ENCODE measurements at regions not wholly inside any gene's neighbourhood (a gene's known extent, or its start where the extent isn't known, plus 50 kb on each side); places are given as distances from the start of the nearest gene placed in this dataset.
"Not testable (repeated sequence)": the region's sequence is repeated elsewhere in the genome, so short reads cannot be mapped to it uniquely, and the experiment has no call there.

GRCh38 chrX:144214651-144215050 is 330.8 kb downstream of the UBE2NL start:
- no peaks in the 10 kb centered on the region for H3K4me1 ChIP-seq
- Mint-ChIP-seq H3K9me3 (ENCODE audit: unreplicated experiment) (no peaks in the 10 kb centered on the region), H3K36me3 (ENCODE audit: insufficient read depth, unreplicated experiment) (no peaks in the 10 kb centered on the region), H3K27me3 (ENCODE audit: insufficient read depth, unreplicated experiment) (no peaks in the 10 kb centered on the region), H3K4me3 (ENCODE audit: unreplicated experiment) (no peak overlapping the region), H3K4me1 (ENCODE audit: low read depth, unreplicated experiment) (no peaks in the 10 kb centered on the region), H3K27ac (ENCODE audit: unreplicated experiment) (no peak overlapping the region)
- no peak for TF ChIP-seq CTCF (IDR thresholded peaks at IDR 0.05; ENCODE audit: insufficient read depth in 1 of 2, low read depth in 1 of 2, low read length in 1 of 2, severe bottlenecking in 1 of 2, unreplicated experiment in 1 of 2)
- CTCF ChIA-PET = no interaction called here
- intact Hi-C loops (cut with micrococcal nuclease; ENCODE audit: unreplicated experiment) = no loop called here
- BruUV-seq (replicated peaks) = no TSS peak
- no peak overlapping the region for H3K4me3 ChIP-seq (ENCODE audit: low read depth, low read length)
- POLR2A ChIA-PET = no interaction called here
- DNase-seq = no peak
- no peaks in the 10 kb centered on the region for H3K27me3 ChIP-seq (replicated peaks; ENCODE audit: control insufficient read depth, insufficient read depth, low read length)
- H3K9me3 ChIP-seq = no peaks in the 10 kb centered on the region
- H3K36me3 ChIP-seq (ENCODE audit: control insufficient read depth, insufficient read depth, low read length) = no peaks in the 10 kb centered on the region

- H3K27ac Mint-ChIP-seq (ENCODE audit: unreplicated experiment) = no peak overlapping the region
- BruUV-seq (replicated peaks) = no TSS peak
- ChIA-PET CTCF (no interaction called here), POLR2A (no interaction called here)
- Histone ChIP-seq H3K9me3 (no peaks in the 10 kb centered on the region), H3K4me3 (ENCODE audit: low read depth, low read length) (no peak overlapping the region), H3K27me3 (replicated peaks; ENCODE audit: control insufficient read depth, insufficient read depth, low read length) (no peaks in the 10 kb centered on the region), H3K4me1 (no peaks in the 10 kb centered on the region), H3K36me3 (ENCODE audit: control insufficient read depth, insufficient read depth, low read length) (no peaks in the 10 kb centered on the region)
- no peaks in the 10 kb centered on the region for H3K9me3 Mint-ChIP-seq (ENCODE audit: unreplicated experiment)
- no peaks in the 10 kb centered on the region for H3K36me3 Mint-ChIP-seq (ENCODE audit: insufficient read depth, unreplicated experiment)
- H3K4me1 Mint-ChIP-seq (ENCODE audit: low read depth, unreplicated experiment) = no peaks in the 10 kb centered on the region
- intact Hi-C loops (cut with micrococcal nuclease; ENCODE audit: unreplicated experiment) = no loop called here
- no peaks in the 10 kb centered on the region for H3K27me3 Mint-ChIP-seq (ENCODE audit: insufficient read depth, unreplicated experiment)
- no peak for TF ChIP-seq CTCF (IDR thresholded peaks at IDR 0.05; ENCODE audit: insufficient read depth in 1 of 2, low read depth in 1 of 2, low read length in 1 of 2, severe bottlenecking in 1 of 2, unreplicated experiment in 1 of 2)
- H3K4me3 Mint-ChIP-seq (ENCODE audit: unreplicated experiment) = no peak overlapping the region
- peak in 1 of 2 experiments; percentile 2 for DNase-seq
Observed at GRCh38 chrX:144219035-144219434, 335.2 kb downstream of the UBE2NL start.

- H3K27ac Mint-ChIP-seq (ENCODE audit: unreplicated experiment); H3K36me3 Mint-ChIP-seq (ENCODE audit: insufficient read depth, unreplicated experiment); H3K4me3 ChIP-seq (ENCODE audit: low read depth, low read length); DNase-seq; CTCF ChIA-PET; POLR2A ChIA-PET; intact Hi-C loops (cut with micrococcal nuclease; ENCODE audit: unreplicated experiment); H3K4me1 ChIP-seq; H3K9me3 ChIP-seq; H3K4me1 Mint-ChIP-seq (ENCODE audit: low read depth, unreplicated experiment); H3K27me3 Mint-ChIP-seq (ENCODE audit: insufficient read depth, unreplicated experiment); H3K4me3 Mint-ChIP-seq (ENCODE audit: unreplicated experiment); BruUV-seq (replicated peaks); H3K36me3 ChIP-seq (ENCODE audit: control insufficient read depth, insufficient read depth, low read length); H3K27me3 ChIP-seq (replicated peaks; ENCODE audit: control insufficient read depth, insufficient read depth, low read length): not testable (repeated sequence)
- peaks cover 15% of the 10 kb centered on the region for H3K9me3 Mint-ChIP-seq (ENCODE audit: unreplicated experiment)
Observed at GRCh38 chrX:144231116-144231785, 347.4 kb downstream of the UBE2NL start.

- intact Hi-C loops (cut with micrococcal nuclease; ENCODE audit: unreplicated experiment) = no loop called here
- no peaks in the 10 kb centered on the region for H3K9me3 ChIP-seq
- no peaks in the 10 kb centered on the region for H3K27me3 Mint-ChIP-seq (ENCODE audit: insufficient read depth, unreplicated experiment)
- H3K36me3 Mint-ChIP-seq (ENCODE audit: insufficient read depth, unreplicated experiment) = no peaks in the 10 kb centered on the region
- DNase-seq = no peak
- TF ChIP-seq CTCF (IDR thresholded peaks at IDR 0.05; ENCODE audit: insufficient read depth in 1 of 2, low read depth in 1 of 2, low read length in 1 of 2, severe bottlenecking in 1 of 2, unreplicated experiment in 1 of 2) = no peak
- no peak overlapping the region for H3K4me3 Mint-ChIP-seq (ENCODE audit: unreplicated experiment)
- no peaks in the 10 kb centered on the region for H3K27me3 ChIP-seq (replicated peaks; ENCODE audit: control insufficient read depth, insufficient read depth, low read length)
- H3K27ac Mint-ChIP-seq (ENCODE audit: unreplicated experiment) = no peak overlapping the region
- H3K4me3 ChIP-seq (ENCODE audit: low read depth, low read length) = no peak overlapping the region
- no peaks in the 10 kb centered on the region for H3K4me1 Mint-ChIP-seq (ENCODE audit: low read depth, unreplicated experiment)
- CTCF ChIA-PET = no interaction called here
- no peaks in the 10 kb centered on the region for H3K9me3 Mint-ChIP-seq (ENCODE audit: unreplicated experiment)
- no peaks in the 10 kb centered on the region for H3K36me3 ChIP-seq (ENCODE audit: control insufficient read depth, insufficient read depth, low read length)
- BruUV-seq (replicated peaks) = no TSS peak
- POLR2A ChIA-PET = no interaction called here
- H3K4me1 ChIP-seq = no peaks in the 10 kb centered on the region
Observed at GRCh38 chrX:144253356-144253755, 369.5 kb downstream of the UBE2NL start.

Measured in Caco-2 (cell line).